HG02798 (cell line): ENCODE measurements at regions not wholly inside any gene's neighbourhood (a gene's known extent, or its start where the extent isn't known, plus 50 kb on each side); places are given as distances from the start of the nearest gene placed in this dataset.
"Not testable (repeated sequence)": the region's sequence is repeated elsewhere in the genome, so short reads cannot be mapped to it uniquely, and the experiment has no call there.

Experiments used
- ATAC-seq: cut with Tn5 transposase; IDR thresholded peaks from one replicate; pipeline ENCODE4 v1.9.1; 2021; ENCODE audit warnings: mild to moderate bottlenecking; ENCODE audit not compliant: unreplicated experiment, poor library complexity

GRCh38 chr4:31392923-31393322, 672.8 kb downstream of the PCDH7 start:
- ATAC-seq = no peak

GRCh38 chr4:31408121-31408520, 688.0 kb downstream of the PCDH7 start:
- no peak for ATAC-seq

GRCh38 chr4:31411565-31411964, 691.4 kb downstream of the PCDH7 start:
- no peak for ATAC-seq

- no peak for ATAC-seq
Observed at GRCh38 chr4:31415629-31416028, 695.5 kb downstream of the PCDH7 start.

- ATAC-seq = no peak
Observed at GRCh38 chr4:31416498-31416897, 696.3 kb downstream of the PCDH7 start.

- ATAC-seq = no peak
Observed at GRCh38 chr4:31417040-31417439, 696.9 kb downstream of the PCDH7 start.

GRCh38 chr4:31422006-31422405, 701.8 kb downstream of the PCDH7 start:
- ATAC-seq = no peak

- ATAC-seq = no peak
Observed at GRCh38 chr4:31427691-31428090, 707.5 kb downstream of the PCDH7 start.

- no peak for ATAC-seq
Observed at GRCh38 chr4:31442236-31442635, 722.1 kb downstream of the PCDH7 start.

- ATAC-seq = no peak
Observed at GRCh38 chr4:31445526-31445925, 725.4 kb downstream of the PCDH7 start.

- no peak for ATAC-seq
Observed at GRCh38 chr4:31455612-31456011, 735.4 kb downstream of the PCDH7 start.

- no peak for ATAC-seq
Observed at GRCh38 chr4:31458813-31459212, 738.6 kb downstream of the PCDH7 start.

GRCh38 chr4:31461421-31461820, 741.3 kb downstream of the PCDH7 start:
- ATAC-seq = no peak

- ATAC-seq = no peak
Observed at GRCh38 chr4:31467781-31468180, 747.6 kb downstream of the PCDH7 start.

- ATAC-seq = no peak
Observed at GRCh38 chr4:31474221-31474620, 754.1 kb downstream of the PCDH7 start.

GRCh38 chr4:31482691-31483090, 762.5 kb downstream of the PCDH7 start:
- ATAC-seq = no peak

GRCh38 chr4:31499216-31499615, 779.0 kb downstream of the PCDH7 start:
- ATAC-seq = not testable (repeated sequence)

GRCh38 chr4:31516520-31516919, 796.4 kb downstream of the PCDH7 start:
- ATAC-seq = no peak

GRCh38 chr4:31518796-31519250, 798.7 kb downstream of the PCDH7 start:
- ATAC-seq = no peak

GRCh38 chr4:31530555-31530954, 810.4 kb downstream of the PCDH7 start:
- ATAC-seq = no peak

- ATAC-seq = no peak
Observed at GRCh38 chr4:31538877-31539276, 818.7 kb downstream of the PCDH7 start.

- no peak for ATAC-seq
Observed at GRCh38 chr4:31539284-31540069, 819.3 kb downstream of the PCDH7 start.
